HG03469 (cell line): ENCODE measurements at regions not wholly inside any gene's neighbourhood (a gene's known extent, or its start where the extent isn't known, plus 50 kb on each side); places are given as distances from the start of the nearest gene placed in this dataset.

Source experiments
- ATAC-seq: cut with Tn5 transposase; IDR thresholded peaks from one replicate; pipeline ENCODE4 v1.9.1; 2021; ENCODE audit warnings: mild to moderate bottlenecking, moderate library complexity, moderate number of reproducible peaks; ENCODE audit not compliant: unreplicated experiment

DNA sequence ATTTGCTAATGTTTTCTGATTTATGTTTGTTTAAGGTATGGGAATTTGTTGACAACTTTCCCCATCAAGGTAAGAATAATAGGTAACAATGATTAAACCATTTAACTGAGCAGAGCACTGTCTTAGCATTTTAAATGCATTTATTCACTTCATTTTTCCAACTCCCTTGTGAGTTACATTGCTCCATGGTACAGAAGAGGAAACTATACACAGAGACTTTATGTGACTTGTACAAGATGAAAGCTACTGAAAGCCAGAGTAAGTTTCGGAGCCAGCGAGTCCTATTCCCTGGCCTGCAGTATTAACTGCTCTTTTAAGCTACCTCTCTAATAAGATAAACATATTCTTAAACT, 708.8 kb downstream of the HDGFL1 start:
- ATAC-seq: no peak

DNA sequence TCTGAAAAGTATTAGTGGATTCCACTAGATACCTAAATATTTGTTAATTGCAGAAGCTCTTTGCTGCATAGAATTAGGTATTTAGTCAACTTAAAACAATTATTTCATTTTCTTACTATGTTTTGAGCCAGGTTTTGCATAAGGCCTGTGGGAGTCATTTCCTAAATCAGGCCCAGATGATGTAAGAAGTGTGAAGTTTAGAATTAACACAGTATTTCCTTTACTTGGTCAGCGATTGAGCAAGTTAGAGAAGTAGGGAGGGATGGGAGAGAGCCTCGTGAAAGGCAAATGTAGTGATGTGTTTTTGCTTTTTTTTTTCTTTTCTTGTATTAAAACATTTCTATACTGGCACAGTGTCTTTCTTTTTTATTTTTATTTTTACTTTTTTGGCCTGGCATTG, 711.1 kb downstream of the HDGFL1 start:
- no peak for ATAC-seq

DNA sequence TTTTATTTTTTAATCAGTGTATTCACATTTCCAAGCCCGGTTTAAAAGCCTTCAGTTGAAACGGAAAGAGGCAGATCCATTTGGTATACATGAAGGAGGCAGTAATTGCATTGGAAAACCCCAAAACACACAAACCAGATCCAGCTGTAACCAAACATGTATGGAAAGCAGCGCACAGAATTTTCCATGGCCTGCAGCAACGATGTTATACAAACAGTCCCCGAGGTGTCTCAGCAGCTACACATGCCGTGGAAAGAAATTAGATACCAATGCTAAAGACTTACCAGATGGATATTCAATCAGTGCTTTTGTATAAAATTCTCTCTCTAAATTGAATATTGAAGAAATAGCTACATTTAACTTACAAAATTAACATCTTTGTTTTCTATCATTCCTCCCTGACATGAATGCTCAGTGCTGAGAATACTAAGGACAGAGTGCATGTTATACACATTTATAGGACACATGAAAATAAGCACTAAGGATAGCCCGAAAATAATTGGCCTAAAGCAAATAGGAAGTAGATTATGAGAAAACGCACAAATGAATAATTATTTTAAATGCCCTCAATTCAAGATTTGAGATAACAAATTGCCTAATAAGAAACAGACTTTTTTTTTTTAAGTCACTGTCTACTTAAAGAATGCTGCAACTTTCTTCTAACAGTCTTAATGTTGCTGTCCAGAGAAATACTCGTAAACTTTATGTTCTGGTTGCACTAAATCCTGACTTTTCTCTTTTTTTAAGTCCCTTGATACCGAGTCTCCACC, 713.1 kb downstream of the HDGFL1 start:
- no peak for ATAC-seq

DNA sequence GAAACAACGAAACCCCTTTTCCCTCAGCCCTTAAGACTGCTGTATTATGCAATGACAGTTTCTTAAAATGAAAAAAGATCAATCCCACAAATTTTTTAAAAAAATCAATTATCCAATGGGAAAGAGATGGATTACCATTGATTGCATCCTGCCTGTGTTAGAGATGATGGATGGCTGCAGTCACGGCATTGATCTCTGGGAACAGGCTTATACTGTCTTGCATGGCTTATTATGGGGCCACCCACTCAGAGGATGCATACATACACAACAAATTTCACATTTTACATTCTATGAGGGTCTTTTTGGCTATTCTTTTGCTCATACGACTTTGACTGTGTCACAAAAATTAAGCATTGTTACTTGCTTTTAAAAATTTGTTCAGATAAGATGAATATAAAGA, 724.3 kb downstream of the HDGFL1 start:
- no peak for ATAC-seq

DNA sequence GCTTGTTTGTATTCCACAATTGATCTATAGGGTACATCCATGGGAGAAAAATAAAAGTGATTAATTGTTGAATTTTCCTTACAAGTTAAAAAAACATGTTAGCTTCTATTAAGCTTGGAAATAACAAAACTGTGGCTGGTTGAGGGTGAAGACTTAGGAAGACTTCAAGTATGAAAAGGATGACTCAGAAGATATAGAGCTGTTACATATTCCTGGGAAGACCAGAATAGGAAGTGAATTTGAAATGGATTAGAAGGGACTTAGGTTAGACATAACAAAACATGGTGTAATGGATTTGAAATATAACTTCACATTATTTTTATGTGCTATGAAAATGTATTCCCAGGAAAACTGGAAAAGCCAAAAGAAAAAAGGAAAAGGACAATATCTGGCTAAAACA, 732.2 kb downstream of the HDGFL1 start:
- no peak for ATAC-seq

DNA sequence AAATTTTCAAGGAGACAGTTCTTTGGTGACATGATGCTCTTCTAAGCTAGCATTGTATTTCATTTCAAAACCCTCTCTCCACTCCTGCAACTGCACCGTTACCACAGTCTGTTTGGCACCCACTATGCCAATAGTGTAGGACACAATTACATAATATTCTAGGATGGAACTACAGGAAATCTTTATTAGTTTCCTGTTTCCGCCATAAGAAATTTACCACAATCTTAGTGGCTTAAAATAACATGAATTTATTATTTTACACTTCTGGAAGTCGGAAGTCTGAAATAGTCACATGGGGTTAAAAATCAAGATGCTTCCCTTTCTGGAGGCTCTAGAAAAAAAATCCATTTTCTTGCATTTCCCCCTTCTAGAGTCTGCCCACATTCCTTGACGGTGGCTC, 733.1 kb downstream of the HDGFL1 start:
- ATAC-seq: no peak

DNA sequence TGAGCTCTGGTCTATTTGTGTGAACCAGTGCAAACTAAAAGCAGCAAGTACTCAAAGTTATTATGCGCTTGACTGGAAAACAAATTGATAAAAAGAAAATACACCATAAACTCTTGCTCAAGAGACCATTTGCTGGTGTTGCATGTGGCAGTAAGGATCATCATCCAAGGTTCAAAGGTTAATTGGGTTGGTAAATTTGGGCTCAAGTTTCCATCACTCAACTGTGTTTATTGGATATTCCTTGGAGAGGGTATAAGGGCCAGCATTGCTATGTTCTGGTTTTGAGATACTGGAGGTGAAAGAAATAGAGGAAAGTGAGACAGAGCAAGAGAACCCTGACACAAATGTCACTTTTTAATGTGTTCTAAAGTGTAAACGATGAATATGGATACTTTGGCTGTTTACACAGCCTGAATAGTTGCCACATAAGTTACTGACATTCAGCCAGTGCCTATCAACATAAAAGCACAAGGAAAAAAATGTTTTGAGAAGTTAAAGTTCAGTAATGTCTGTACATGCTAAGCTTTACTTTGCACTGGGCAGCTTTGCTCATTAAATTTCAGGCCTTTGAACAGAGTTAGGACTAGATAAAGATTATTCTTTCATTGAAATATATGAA, 736.1 kb downstream of the HDGFL1 start:
- no peak for ATAC-seq

DNA sequence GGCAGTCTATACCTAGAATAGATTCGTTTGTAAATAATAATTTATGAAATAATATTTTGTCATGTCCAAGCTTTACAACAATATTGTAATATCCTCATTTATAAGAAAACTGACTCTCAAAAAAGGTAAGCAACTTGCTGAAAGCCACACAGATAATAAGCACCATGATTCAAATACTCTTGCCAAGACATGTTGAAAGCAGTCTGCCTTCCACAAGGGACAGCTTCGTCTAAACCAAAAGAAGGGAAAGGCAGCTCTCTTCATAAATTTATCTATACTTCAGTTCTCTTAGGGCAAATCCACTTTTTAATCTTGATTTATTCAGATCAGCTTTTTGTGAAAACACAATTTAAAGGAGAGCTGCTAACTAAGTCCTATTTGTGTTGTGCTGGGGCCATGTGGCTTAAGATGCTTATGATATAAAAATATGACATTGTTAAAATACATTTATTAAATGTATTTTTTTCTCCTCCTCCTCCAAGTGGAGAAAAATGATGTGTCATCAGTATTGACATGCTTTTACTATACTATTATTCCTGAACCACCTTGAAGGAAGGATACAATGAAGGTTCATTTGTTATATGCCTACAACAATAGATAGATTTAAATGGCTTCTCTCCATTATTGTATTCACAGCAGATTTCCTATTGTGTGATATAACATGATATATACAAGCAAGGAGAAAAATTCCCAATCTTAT, 737.0 kb downstream of the HDGFL1 start:
- ATAC-seq: no peak

DNA sequence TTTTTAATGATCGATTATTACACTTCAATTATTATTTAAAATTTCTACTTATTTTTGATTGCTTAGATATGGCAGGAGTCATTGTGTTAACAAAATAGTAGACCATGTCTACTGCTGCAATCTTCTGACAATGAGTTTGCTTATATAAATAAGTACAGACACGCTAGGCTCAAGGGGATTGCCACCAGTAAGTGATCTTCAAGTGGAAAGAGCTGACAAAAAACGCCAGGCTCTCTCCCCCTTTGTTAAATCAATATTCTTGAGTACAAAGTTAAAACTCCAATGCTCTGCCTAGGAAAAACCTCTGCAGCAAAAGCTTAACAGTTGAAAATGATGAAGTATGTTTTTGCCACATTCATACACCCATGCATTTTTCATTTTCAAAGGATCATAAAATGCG, 738.1 kb downstream of the HDGFL1 start:
- no peak for ATAC-seq

DNA sequence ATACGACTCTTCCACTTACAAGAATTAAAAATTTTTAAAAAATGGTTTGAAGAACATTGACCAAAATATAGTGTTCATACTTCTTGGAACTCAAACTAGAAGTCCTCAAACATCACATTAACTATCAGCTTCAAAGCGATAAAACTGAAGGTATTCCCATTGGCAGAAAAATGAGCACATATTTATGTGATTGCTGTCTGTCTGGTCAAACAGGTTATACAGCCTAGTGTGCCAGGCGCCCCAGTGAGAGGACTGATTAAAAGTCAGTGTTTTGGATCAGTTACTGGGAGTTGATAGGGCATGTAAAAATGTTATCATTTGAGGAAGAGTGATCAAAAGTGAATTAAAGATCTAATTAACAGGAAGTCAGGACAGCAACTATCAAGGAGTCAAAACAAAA, 738.8 kb downstream of the HDGFL1 start:
- no peak for ATAC-seq

DNA sequence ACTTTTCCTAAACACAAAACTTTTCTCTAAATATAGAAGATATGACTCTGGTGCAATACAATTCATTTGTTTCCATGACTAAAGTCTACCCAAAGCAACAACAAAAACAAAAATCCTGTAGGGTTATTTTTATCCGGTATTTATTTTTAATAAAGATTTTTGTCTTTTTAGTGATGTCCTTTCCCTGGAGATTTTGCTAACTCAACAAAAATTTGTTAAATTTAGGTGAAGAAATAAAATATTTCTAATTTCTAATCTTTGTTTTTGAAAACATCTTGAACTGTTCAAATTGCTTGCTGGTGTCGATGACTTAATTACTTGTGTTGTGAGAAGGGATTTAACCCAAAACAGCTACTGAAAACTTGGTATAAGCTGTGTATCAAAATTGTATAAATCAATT, 741.8 kb downstream of the HDGFL1 start:
- no peak for ATAC-seq

DNA sequence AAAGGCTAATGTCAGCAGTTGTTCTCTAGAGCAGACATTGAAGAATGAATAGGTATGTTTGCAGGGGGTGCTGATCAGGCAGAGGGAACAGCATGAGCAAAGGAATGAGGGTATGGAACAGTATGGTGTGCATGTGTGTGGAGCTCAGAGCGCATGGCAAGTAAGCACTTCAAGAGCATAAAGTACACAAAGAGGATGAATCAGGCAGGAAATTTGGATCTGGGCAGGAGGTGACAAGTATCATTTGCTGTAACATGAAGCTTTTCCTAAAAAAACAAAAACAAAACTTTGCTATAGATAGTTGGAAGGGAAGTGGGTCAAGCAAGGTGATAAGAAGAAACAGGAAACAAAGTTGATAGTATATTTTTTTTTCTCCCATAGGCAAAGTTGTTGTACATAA, 746.8 kb downstream of the HDGFL1 start:
- ATAC-seq: no peak

DNA sequence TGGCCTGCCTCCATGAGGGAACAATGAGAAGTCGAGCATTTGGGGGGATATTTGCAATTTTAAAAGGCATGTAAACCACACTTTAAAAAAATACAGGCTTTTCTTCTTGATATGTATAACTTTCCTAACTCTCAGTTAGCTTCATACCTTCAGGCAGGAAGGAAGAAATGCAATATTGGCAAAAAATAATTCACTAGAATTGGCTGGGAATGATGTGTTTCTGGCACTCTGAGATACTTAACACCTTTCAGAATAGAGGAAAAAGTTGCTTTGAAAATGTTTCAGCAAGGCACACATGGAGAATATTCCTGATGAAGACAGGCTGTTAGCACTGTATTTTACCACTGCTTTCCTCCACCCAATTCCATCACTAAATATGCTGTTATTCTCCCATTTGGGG, 747.6 kb downstream of the HDGFL1 start:
- no peak for ATAC-seq

DNA sequence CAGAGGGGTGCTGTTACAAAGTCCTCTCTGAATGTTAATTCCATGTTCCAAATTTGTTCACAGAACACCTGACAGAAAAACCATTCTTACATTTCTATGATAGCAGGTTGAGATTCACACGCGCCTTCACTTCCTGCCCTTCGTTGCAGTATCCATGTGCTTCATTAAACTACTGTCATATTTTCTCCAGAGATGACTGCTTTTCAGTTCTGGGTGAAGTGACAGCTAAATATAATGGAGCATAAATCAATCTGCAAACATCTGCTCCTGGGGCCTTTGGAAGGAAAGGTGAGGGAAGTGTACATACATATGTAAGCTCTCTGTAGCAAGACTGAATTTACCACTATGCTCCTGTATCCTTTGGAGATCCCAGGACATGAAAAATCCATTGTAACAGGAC, 750.2 kb downstream of the HDGFL1 start:
- no peak for ATAC-seq

DNA sequence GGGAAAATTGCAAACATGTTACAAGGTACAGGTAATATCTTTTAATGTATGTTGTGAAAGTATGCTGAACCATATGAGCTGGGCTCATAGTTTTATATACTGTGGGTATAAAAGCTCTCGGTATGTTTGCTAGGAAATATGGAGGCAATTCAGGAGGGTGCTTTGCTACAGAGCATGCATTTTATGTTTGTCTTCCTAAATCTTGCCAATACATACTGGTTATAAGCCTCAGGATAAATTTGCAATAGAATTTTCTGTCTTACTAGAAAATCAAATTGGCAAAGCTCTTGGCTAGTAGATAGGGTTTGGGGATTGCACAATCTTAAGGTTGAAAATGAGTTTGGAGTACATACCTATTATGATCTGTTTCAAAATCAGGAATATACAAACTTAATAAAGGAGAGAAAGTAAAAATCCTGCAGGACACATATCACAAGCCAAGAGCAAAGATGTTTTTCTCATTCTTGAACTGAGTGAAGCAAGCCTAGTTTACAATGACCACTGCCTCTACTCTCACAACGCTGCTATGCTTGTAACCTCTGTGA, 751.2 kb downstream of the HDGFL1 start:
- ATAC-seq: no peak

DNA sequence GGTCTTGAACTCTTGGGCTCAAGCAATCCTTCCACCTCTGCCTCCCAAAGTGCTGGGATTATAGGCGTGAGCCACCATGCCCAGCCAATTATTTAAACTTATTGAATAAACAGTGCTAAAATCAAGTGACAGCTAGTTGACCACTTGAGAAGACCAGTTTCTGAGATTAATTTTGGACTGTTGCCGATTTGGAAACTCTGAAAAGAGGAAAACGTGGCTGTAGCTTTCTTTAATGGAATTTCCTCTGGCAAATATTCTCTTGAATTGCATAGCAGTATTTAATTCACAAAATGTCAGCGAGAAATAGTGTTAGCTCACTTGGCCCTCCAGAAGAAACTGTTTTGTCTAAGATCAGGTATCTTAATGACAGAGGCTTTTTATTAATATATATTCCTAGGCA, 754.5 kb downstream of the HDGFL1 start:
- ATAC-seq: no peak

DNA sequence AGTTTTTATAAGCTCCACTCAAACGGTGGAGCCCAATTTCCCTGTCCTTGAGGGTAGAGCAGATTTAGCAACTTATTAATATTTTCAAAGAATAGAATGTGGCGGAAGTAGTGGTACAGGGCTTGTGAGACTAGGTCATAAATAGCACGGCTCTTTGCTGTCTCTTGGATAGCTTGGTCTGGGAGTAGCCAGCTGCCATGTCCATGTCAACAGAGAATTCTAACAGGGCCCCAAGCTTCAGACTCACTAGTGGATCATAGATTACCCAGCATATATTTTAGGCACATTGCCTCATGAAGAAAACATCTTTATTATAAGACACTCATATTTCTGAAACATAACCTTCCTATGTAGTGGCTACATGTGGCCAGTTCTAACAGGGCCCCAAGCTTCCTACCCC, 755.7 kb downstream of the HDGFL1 start:
- no peak for ATAC-seq

DNA sequence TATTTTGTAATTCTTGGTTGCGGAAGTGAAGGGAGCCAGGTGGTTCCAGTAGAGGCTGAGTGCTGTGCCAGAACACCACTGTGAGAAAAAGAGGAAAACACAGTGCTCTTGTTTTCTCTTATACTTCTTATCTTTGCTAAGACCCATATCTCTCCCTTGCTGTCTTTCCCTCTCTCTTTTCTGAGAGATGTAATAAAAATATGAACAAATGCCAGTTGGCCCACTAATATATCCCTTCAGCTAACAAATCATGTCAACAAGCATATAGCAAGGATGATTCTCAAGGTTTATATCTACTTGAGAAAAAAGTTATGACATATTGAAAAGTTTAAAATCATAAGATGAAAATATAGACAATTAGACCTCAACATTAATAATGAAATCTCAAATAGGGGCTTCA, 758.3 kb downstream of the HDGFL1 start:
- ATAC-seq: no peak

DNA sequence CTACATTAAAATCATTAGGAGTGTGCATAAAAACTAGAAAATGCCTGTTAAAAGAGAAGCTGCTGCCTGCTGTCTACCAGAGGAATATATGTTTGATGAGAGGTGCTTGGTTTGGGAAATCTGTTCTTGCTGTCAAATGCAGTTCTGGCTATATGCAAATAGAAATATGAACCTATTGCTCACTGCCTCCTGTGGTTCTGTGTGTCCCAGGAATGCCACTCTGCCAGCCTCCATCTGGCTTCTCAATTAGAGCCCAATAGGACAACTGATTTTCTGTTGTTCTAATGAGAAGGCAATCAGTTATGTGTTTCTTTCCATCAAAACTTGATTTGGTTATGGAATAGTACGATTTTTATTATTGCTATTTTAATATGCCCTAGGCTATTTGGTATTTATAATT, 759.7 kb downstream of the HDGFL1 start:
- no peak for ATAC-seq

DNA sequence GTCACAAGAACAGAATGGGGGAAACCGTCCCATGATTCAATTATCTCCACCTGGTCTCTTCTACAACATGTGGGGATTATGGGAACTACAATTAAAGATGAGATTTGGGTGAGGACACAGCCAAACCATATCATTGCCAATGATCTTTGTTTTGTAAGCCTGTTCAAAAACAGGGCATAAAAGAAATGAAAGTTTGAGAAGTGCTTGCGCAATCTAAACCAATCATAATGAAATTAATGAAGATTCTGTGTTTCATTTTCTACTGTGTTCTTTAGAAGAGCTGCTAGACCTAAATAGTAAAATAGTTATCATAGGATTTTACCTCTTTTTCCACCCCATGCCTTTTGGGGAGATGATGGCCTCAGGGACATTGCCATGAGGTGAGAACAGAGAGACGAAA, 761.3 kb downstream of the HDGFL1 start:
- ATAC-seq: no peak

DNA sequence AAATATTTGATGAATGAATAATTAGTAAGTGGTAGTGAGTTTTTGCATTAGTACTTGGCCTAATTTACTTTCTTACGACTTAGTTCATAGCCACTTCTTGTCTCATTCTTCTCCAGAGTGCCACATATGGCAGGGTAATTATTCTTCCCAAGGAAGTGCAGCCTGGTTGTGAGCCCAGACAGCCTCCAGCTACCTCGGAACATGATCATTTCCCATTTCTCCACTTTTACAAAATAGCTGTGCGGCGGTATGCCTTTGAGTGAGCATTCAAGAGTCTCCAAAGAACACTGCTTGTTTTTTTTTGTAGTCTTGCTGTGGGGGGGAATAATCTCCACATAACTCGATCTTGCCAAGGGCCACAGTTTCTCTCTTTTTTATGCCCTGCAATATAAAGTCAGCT, 765.0 kb downstream of the HDGFL1 start:
- ATAC-seq: no peak

DNA sequence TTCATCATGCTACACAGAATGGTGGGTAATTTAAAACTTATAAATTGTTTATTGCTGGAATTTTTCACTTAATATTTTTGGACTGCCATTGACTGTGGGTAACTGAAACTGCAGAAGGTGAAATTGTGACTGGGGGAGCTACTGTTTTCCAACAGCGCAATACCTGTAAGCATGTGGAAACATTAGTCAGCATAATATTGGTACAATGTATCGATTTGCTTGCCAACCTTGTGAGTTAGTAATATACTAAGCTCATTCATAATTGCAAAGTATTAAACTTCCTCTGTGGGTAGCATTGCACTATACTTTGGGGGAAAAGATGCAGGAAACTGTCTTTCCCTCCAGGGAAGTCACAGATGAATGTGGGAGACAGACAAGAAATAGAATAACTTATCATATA, 766.5 kb downstream of the HDGFL1 start:
- ATAC-seq: no peak
